K562 (cell line): ENCODE measurements at regions not wholly inside any gene's neighbourhood (a gene's known extent, or its start where the extent isn't known, plus 50 kb on each side); places are given as distances from the start of the nearest gene placed in this dataset.

Experiments
- ATAC-seq: fragments of 200-7000 bp; cut with Tn5 transposase; 3 replicates; pipeline ENCODE4 v1.9.1; 2020; ENCODE audit warnings: moderate library complexity
- BruUV-seq: library from RNA; stranded (reverse); fragments of 400-500 nt; replicated peaks from 2 replicates; lab custom pipeline; 2021; lab: Mats Ljungman, UMichigan
- CTCF ChIA-PET: fragments of 300-600 bp; formaldehyde crosslinking; extraction: SDS; loops from one replicate; lab custom pipeline; 2021; ENCODE audit warnings: low intra/inter-chr PET ratio; lab: Yijun Ruan, JAX
- POLR2A ChIA-PET: fragments of 300-600, 350-650 bp; sonication (Branson Sonifier 250); formaldehyde crosslinking; extraction: SDS; loops from one replicate; lab custom pipeline; 2021; ENCODE audit warnings: antibody characterized with exemption, inconsistent platforms; lab: Yijun Ruan, JAX
- DNase-seq, 4 experiments: peaks; one replicate each; pipeline versions ENCODE4 v3.0.0 to v3.0.0-alpha.2; 2011 to 2018; ENCODE audit warnings: low spot score in 3 of 4, mixed read lengths in 3 of 4; ENCODE audit errors: extremely low read depth in 1 of 4
- FAIRE-seq: peaks from 2 replicates; lab custom pipeline; 2011; peaks lifted over from hg19 to GRCh38; lab: Jason Lieb, UNC
- H2AFZ ChIP-seq: 2 replicates; pipeline ENCODE4 v1.6.0; 2011; ENCODE audit warnings: low read depth, low read length, control low read depth, inconsistent platforms
- H3K27ac ChIP-seq: fragments of 200-600 bp; 3 replicates; pipeline ENCODE4 v1.8.0; 2011; ENCODE audit warnings: low read depth, mild to moderate bottlenecking, control low read depth, inconsistent platforms, low read length, moderate library complexity, mixed read lengths; ENCODE audit errors: extremely low read depth
- H3K27me3 ChIP-seq, 2 experiments: fragments of 300-600 bp in 1 of 2; 2 replicates in 1 of 2; 3 replicates in 1 of 2; pipeline versions ENCODE4 v1.6.0 to v1.8.0; 2011; ENCODE audit warnings: inconsistent platforms in 2 of 2, low read length in 2 of 2, mild to moderate bottlenecking in 1 of 2, mixed read lengths in 1 of 2, moderate library complexity in 1 of 2; ENCODE audit not compliant: control insufficient read depth in 2 of 2, insufficient read depth in 2 of 2
- H3K36me3 ChIP-seq: fragments of 300-600 bp; 3 replicates; pipeline ENCODE4 v1.8.0; 2011; ENCODE audit warnings: mild to moderate bottlenecking, low read length, inconsistent platforms; ENCODE audit not compliant: control insufficient read depth, insufficient read depth
- H3K4me1 ChIP-seq, 2 experiments: fragments of 200-600 bp in 1 of 2; replicated peaks in 1 of 2; 2 replicates in 1 of 2; 3 replicates in 1 of 2; pipeline versions ENCODE4 v1.5.1 to v1.8.0; 2011; ENCODE audit warnings: inconsistent platforms in 2 of 2, low read length in 2 of 2, mild to moderate bottlenecking in 1 of 2, mixed read lengths in 1 of 2, moderate library complexity in 1 of 2; ENCODE audit not compliant: control insufficient read depth in 2 of 2, insufficient read depth in 2 of 2
- H3K4me2 ChIP-seq: 2 replicates; pipeline ENCODE4 v1.6.1; 2011; ENCODE audit warnings: low read length, control low read depth, inconsistent platforms, mixed read lengths; ENCODE audit not compliant: insufficient read depth
- H3K4me3 ChIP-seq: fragments of 200-600 bp; sonication (generic), shearing (Covaris generic); 2 replicates; pipeline ENCODE4 v1.5.1; 2016; ENCODE audit warnings: control low read depth, inconsistent platforms
- H3K79me2 ChIP-seq: fragments of 200-600 bp; 3 replicates; pipeline ENCODE4 v1.8.0; 2011; ENCODE audit warnings: low read length, inconsistent platforms; ENCODE audit not compliant: control insufficient read depth, insufficient read depth
- H3K9ac ChIP-seq, 2 experiments: 2 replicates each; pipeline versions ENCODE4 v1.6.0 to v1.6.1; 2011; ENCODE audit warnings: low read depth in 2 of 2, low read length in 2 of 2, control low read depth in 1 of 2, inconsistent platforms in 1 of 2, mild to moderate bottlenecking in 1 of 2, mixed read lengths in 1 of 2; ENCODE audit not compliant: insufficient read depth in 1 of 2
- H3K9me1 ChIP-seq: one replicate; pipeline ENCODE4 v1.6.0; 2011; ENCODE audit warnings: inconsistent platforms, mild to moderate bottlenecking, low read length, moderate library complexity; ENCODE audit not compliant: control insufficient read depth, insufficient read depth
- H3K9me3 ChIP-seq: replicated peaks from 2 replicates; pipeline ENCODE4 v1.5.1; 2011; ENCODE audit warnings: low read depth, low read length, inconsistent platforms; ENCODE audit not compliant: control insufficient read depth, insufficient read depth
- H4K20me1 ChIP-seq: replicated peaks from 2 replicates; pipeline ENCODE4 v1.6.1; 2011; ENCODE audit warnings: low read length, inconsistent platforms, mixed read lengths; ENCODE audit not compliant: control insufficient read depth, insufficient read depth
- CBFA2T3 ChIP-seq: fragments of 450-650 bp; IDR thresholded peaks from 2 replicates; pipeline ENCODE4 v1.6.1; 2017
- KLF10 ChIP-seq: fragments of 250-450 bp; sonication (Bioruptor Pico); IDR thresholded peaks from 2 replicates; pipeline ENCODE4 v1.6.1; 2021; ENCODE audit warnings: matching md5 sums
- KLF6 ChIP-seq: fragments of 250-450 bp; sonication (Bioruptor Pico); IDR thresholded peaks from 2 replicates; pipeline ENCODE4 v1.4.0; 2020; ENCODE audit warnings: mild to moderate bottlenecking, moderate library complexity, borderline replicate concordance
- LCOR ChIP-seq: sonication (generic); formaldehyde crosslinking; IDR thresholded peaks from 2 replicates; pipeline ENCODE4 v1.8.0; 2022; ENCODE audit warnings: mild to moderate bottlenecking, missing genetic modification reagents
- NEUROD1 ChIP-seq: fragments of 150-350 bp; IDR thresholded peaks from 2 replicates; pipeline ENCODE4 v1.6.1; 2014; ENCODE audit warnings: borderline replicate concordance, low read length, low read depth; ENCODE audit not compliant: partially characterized antibody
- NFATC3 ChIP-seq: fragments of 450-650 bp; IDR thresholded peaks from 2 replicates; pipeline ENCODE4 v1.6.1; 2017; ENCODE audit warnings: mild to moderate bottlenecking
- RBM14 ChIP-seq: fragments of 200-400 bp; formaldehyde crosslinking; IDR thresholded peaks from 2 replicates; pipeline ENCODE4 v1.6.1; 2018; ENCODE audit warnings: low read depth, mild to moderate bottlenecking, low read length, moderate library complexity, borderline replicate concordance; ENCODE audit not compliant: insufficient read depth
- TBL1XR1 ChIP-seq, 2 experiments: IDR thresholded peaks; 2 replicates each; pipeline ENCODE4 v1.6.1; 2012; ENCODE audit warnings: improper control_type of control experiment in 2 of 2, low read length in 2 of 2, mild to moderate bottlenecking in 1 of 2
- ZNF263 ChIP-seq: sonication (generic); formaldehyde crosslinking; IDR thresholded peaks from 2 replicates; pipeline ENCODE4 v1.8.0; 2022; ENCODE audit warnings: mild to moderate bottlenecking, missing genetic modification reagents, borderline replicate concordance
- ZNF76 ChIP-seq: fragments of 250-450 bp; sonication (Bioruptor Pico); IDR thresholded peaks from 2 replicates; pipeline ENCODE4 v1.4.0; 2020; ENCODE audit warnings: mild to moderate bottlenecking, moderate library complexity, borderline replicate concordance
- WGBS: fragments of 100-300 bp; shearing (Covaris generic); methylation state at CpG from one replicate; pipeline ENCODE4 v1.1.6; 2016; ENCODE audit warnings: low coverage, mixed read lengths; ENCODE audit not compliant: insufficient coverage; ENCODE audit errors: missing lambda C conversion rate; 5-methylcytosine and 5-hydroxymethylcytosine counted together
- in situ Hi-C: fragments of 300-500 bp; cut with MboI; formaldehyde crosslinking; loops from 4 replicates; pipeline ENCODE4 v1.15.0; 2018; ENCODE audit warnings: inconsistent platforms, mixed read lengths
- intact Hi-C: fragments of 100-400 bp; cut with micrococcal nuclease; formaldehyde crosslinking; loops from 2 replicates; pipeline ENCODE4 v1.14.2; 2022
- TF ChIP-seq, protein P1 (sequence below): fragments of 250-450 bp; sonication (Bioruptor Pico); IDR thresholded peaks from 2 replicates; pipeline ENCODE4 v1.4.0; 2020
- TF ChIP-seq, protein P2 (sequence below): fragments of 450-650 bp; IDR thresholded peaks from 2 replicates; pipeline ENCODE4 v1.6.1; 2016; ENCODE audit warnings: low read depth, mild to moderate bottlenecking, moderate library complexity
- TF ChIP-seq, protein P3 (sequence below): sonication (generic); formaldehyde crosslinking; IDR thresholded peaks from 2 replicates; pipeline ENCODE4 v1.4.0; 2020; ENCODE audit warnings: mild to moderate bottlenecking, missing genetic modification reagents

DNA sequence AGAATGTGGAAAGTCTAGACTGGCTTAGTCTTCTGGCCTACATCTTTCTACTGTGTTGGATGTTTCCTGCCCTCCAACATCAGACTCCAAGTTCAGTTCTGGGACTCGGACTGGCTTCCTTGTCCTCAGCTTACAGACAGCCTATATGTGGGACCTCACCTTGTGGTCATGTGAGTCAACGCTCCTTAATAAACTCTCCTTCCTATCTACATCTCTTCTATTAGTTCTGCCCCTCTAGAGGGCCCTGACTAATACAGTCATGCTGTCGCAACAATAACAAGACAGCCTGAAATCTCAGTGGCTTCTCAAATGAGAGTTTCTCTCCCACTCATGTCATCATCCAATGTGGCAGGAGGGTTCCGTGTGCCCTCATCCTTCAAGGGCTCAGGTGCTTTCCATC lies 347.8 kb downstream of the MZT1 start:
- POLR2A ChIA-PET: no interaction called here
- Histone ChIP-seq H3K9ac (no peak overlapping the region), H4K20me1 (no peaks in the 10 kb centered on the region), H3K36me3 (no peaks in the 10 kb centered on the region), H3K9me3 (no peaks in the 10 kb centered on the region), H3K79me2 (no peaks in the 10 kb centered on the region), H3K27me3 (no peaks in the 10 kb centered on the region), H2AFZ (no peak overlapping the region), H3K4me3 (no peak overlapping the region), H3K4me2 (no peak overlapping the region), H3K27ac (no peak overlapping the region), H3K9me1 (no peaks in the 10 kb centered on the region), H3K4me1 (no peaks in the 10 kb centered on the region)
- WGBS: 0% methylated on average over 4 of the region's 4 CpGs
- intact Hi-C loops (no loop called here), in situ Hi-C loops (no loop called here)
- TF ChIP-seq KLF6 (CRISPR knock-in tag) (no peak), KLF10 (CRISPR knock-in tag) (no peak), NEUROD1 (no peak), RBM14 (no peak), ZNF76 (CRISPR knock-in tag) (no peak), CBFA2T3 (no peak), ZNF263 (CRISPR knock-in tag) (no peak), TBL1XR1 (IDR thresholded peaks at IDR 0.05; ENCODE audit: low read length in 2 of 2) (no peak), LCOR (no peak), NFATC3 (no peak)
- TF ChIP-seq, protein P1, sequence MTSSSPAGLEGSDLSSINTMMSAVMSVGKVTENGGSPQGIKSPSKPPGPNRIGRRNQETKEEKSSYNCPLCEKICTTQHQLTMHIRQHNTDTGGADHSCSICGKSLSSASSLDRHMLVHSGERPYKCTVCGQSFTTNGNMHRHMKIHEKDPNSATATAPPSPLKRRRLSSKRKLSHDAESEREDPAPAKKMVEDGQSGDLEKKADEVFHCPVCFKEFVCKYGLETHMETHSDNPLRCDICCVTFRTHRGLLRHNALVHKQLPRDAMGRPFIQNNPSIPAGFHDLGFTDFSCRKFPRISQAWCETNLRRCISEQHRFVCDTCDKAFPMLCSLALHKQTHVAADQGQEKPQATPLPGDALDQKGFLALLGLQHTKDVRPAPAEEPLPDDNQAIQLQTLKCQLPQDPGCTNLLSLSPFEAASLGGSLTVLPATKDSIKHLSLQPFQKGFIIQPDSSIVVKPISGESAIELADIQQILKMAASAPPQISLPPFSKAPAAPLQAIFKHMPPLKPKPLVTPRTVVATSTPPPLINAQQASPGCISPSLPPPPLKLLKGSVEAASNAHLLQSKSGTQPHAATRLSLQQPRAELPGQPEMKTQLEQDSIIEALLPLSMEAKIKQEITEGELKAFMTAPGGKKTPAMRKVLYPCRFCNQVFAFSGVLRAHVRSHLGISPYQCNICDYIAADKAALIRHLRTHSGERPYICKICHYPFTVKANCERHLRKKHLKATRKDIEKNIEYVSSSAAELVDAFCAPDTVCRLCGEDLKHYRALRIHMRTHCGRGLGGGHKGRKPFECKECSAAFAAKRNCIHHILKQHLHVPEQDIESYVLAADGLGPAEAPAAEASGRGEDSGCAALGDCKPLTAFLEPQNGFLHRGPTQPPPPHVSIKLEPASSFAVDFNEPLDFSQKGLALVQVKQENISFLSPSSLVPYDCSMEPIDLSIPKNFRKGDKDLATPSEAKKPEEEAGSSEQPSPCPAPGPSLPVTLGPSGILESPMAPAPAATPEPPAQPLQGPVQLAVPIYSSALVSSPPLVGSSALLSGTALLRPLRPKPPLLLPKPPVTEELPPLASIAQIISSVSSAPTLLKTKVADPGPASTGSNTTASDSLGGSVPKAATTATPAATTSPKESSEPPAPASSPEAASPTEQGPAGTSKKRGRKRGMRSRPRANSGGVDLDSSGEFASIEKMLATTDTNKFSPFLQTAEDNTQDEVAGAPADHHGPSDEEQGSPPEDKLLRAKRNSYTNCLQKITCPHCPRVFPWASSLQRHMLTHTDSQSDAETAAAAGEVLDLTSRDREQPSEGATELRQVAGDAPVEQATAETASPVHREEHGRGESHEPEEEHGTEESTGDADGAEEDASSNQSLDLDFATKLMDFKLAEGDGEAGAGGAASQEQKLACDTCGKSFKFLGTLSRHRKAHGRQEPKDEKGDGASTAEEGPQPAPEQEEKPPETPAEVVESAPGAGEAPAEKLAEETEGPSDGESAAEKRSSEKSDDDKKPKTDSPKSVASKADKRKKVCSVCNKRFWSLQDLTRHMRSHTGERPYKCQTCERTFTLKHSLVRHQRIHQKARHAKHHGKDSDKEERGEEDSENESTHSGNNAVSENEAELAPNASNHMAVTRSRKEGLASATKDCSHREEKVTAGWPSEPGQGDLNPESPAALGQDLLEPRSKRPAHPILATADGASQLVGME: no peak
- TF ChIP-seq, protein P2, sequence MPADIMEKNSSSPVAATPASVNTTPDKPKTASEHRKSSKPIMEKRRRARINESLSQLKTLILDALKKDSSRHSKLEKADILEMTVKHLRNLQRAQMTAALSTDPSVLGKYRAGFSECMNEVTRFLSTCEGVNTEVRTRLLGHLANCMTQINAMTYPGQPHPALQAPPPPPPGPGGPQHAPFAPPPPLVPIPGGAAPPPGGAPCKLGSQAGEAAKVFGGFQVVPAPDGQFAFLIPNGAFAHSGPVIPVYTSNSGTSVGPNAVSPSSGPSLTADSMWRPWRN: no peak
- TF ChIP-seq, protein P3, sequence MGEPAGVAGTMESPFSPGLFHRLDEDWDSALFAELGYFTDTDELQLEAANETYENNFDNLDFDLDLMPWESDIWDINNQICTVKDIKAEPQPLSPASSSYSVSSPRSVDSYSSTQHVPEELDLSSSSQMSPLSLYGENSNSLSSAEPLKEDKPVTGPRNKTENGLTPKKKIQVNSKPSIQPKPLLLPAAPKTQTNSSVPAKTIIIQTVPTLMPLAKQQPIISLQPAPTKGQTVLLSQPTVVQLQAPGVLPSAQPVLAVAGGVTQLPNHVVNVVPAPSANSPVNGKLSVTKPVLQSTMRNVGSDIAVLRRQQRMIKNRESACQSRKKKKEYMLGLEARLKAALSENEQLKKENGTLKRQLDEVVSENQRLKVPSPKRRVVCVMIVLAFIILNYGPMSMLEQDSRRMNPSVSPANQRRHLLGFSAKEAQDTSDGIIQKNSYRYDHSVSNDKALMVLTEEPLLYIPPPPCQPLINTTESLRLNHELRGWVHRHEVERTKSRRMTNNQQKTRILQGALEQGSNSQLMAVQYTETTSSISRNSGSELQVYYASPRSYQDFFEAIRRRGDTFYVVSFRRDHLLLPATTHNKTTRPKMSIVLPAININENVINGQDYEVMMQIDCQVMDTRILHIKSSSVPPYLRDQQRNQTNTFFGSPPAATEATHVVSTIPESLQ: no peak
- FAIRE-seq (no peak), ATAC-seq (no peak), DNase-seq (no peak)
- BruUV-seq: no TSS peak
- CTCF ChIA-PET: no interaction called here
